ENCODE measurements at regions not wholly inside any gene's neighbourhood (a gene's known extent, or its start where the extent isn't known, plus 50 kb on each side); places are given as distances from the start of the nearest gene placed in this dataset.

GRCh38 chr2:118728984-118729383 is 118.5 kb downstream of the EN1 start:
- no peak overlapping the region for H3K4me3 ChIP-seq (ENCODE audit: insufficient read length, low read depth)
- no peaks in the 10 kb centered on the region for H3K27me3 ChIP-seq (ENCODE audit: insufficient read depth, insufficient read length)
- no peak for TF ChIP-seq YY1 (IDR thresholded peaks at IDR 0.05; ENCODE audit: insufficient read depth, insufficient read length)
- TF ChIP-seq ZNF274 (IDR thresholded peaks at IDR 0.05; ENCODE audit: low read depth, low read length) = no peak
- TF ChIP-seq SUZ12 (IDR thresholded peaks at IDR 0.05; ENCODE audit: extremely low read depth, insufficient read depth, insufficient read length) = no peak
- DNase-seq (ENCODE audit: low read depth, low spot score) = no peak
- H3K9ac ChIP-seq (ENCODE audit: insufficient read length, low read depth) = no peak overlapping the region
- no peaks in the 10 kb centered on the region for H3K36me3 ChIP-seq (ENCODE audit: insufficient read depth, insufficient read length, low read length)
- H3K9me3 ChIP-seq (ENCODE audit: insufficient read depth, low read length) = peaks cover 12% of the 10 kb centered on the region
- H3K4me1 ChIP-seq (ENCODE audit: insufficient read depth, insufficient read length) = peaks cover 2% of the 10 kb centered on the region

GRCh38 chr2:118726821-118727220 is 120.6 kb downstream of the EN1 start:
- no peak overlapping the region for H3K4me3 ChIP-seq (ENCODE audit: insufficient read length, low read depth)
- H3K36me3 ChIP-seq (ENCODE audit: insufficient read depth, insufficient read length, low read length) = no peaks in the 10 kb centered on the region
- DNase-seq (ENCODE audit: low read depth, low spot score) = no peak
- H3K9me3 ChIP-seq (ENCODE audit: insufficient read depth, low read length) = peaks cover 12% of the 10 kb centered on the region
- H3K27me3 ChIP-seq (ENCODE audit: insufficient read depth, insufficient read length) = no peaks in the 10 kb centered on the region
- TF ChIP-seq SUZ12 (IDR thresholded peaks at IDR 0.05; ENCODE audit: extremely low read depth, insufficient read depth, insufficient read length) (no peak), YY1 (IDR thresholded peaks at IDR 0.05; ENCODE audit: insufficient read depth, insufficient read length) (no peak), ZNF274 (IDR thresholded peaks at IDR 0.05; ENCODE audit: low read depth, low read length) (no peak)
- no peak overlapping the region for H3K9ac ChIP-seq (ENCODE audit: insufficient read length, low read depth)
- no peaks in the 10 kb centered on the region for H3K4me1 ChIP-seq (ENCODE audit: insufficient read depth, insufficient read length)

- no peaks in the 10 kb centered on the region for H3K4me1 ChIP-seq (ENCODE audit: insufficient read depth, insufficient read length)
- no peaks in the 10 kb centered on the region for H3K27me3 ChIP-seq (ENCODE audit: insufficient read depth, insufficient read length)
- TF ChIP-seq SUZ12 (IDR thresholded peaks at IDR 0.05; ENCODE audit: extremely low read depth, insufficient read depth, insufficient read length) (no peak), ZNF274 (IDR thresholded peaks at IDR 0.05; ENCODE audit: low read depth, low read length) (no peak), YY1 (IDR thresholded peaks at IDR 0.05; ENCODE audit: insufficient read depth, insufficient read length) (no peak)
These were observed 124.1 kb downstream of the EN1 start for GRCh38 chr2:118723394-118723793.

GRCh38 chr2:118722976-118723375 is 124.5 kb downstream of the EN1 start:
- TF ChIP-seq SUZ12 (IDR thresholded peaks at IDR 0.05; ENCODE audit: extremely low read depth, insufficient read depth, insufficient read length) = no peak
- TF ChIP-seq ZNF274 (IDR thresholded peaks at IDR 0.05; ENCODE audit: low read depth, low read length) = no peak
- no peak for TF ChIP-seq YY1 (IDR thresholded peaks at IDR 0.05; ENCODE audit: insufficient read depth, insufficient read length)
- Histone ChIP-seq H3K4me1 (ENCODE audit: insufficient read depth, insufficient read length) (no peaks in the 10 kb centered on the region), H3K27me3 (ENCODE audit: insufficient read depth, insufficient read length) (no peaks in the 10 kb centered on the region), H3K9me3 (ENCODE audit: insufficient read depth, low read length) (peaks cover 11% of the 10 kb centered on the region), H3K4me3 (ENCODE audit: insufficient read length, low read depth) (no peak overlapping the region), H3K9ac (ENCODE audit: insufficient read length, low read depth) (no peak overlapping the region), H3K36me3 (ENCODE audit: insufficient read depth, insufficient read length, low read length) (no peaks in the 10 kb centered on the region)
- DNase-seq (ENCODE audit: low read depth, low spot score) = no peak

More at GRCh38 chr2:118723394-118723793, 124.1 kb downstream of the EN1 start:
- H3K4me3 ChIP-seq (ENCODE audit: insufficient read length, low read depth) = no peak overlapping the region
- H3K9me3 ChIP-seq (ENCODE audit: insufficient read depth, low read length) = peaks cover 12% of the 10 kb centered on the region
- no peak for DNase-seq (ENCODE audit: low read depth, low spot score)
- no peak overlapping the region for H3K9ac ChIP-seq (ENCODE audit: insufficient read length, low read depth)
- H3K36me3 ChIP-seq (ENCODE audit: insufficient read depth, insufficient read length, low read length) = no peaks in the 10 kb centered on the region

GRCh38 chr2:118721817-118722551 is 125.5 kb downstream of the EN1 start:
- TF ChIP-seq ZNF274 (IDR thresholded peaks at IDR 0.05; ENCODE audit: low read depth, low read length) (no peak), YY1 (IDR thresholded peaks at IDR 0.05; ENCODE audit: insufficient read depth, insufficient read length) (no peak), SUZ12 (IDR thresholded peaks at IDR 0.05; ENCODE audit: extremely low read depth, insufficient read depth, insufficient read length) (no peak)
- Histone ChIP-seq H3K36me3 (ENCODE audit: insufficient read depth, insufficient read length, low read length) (no peaks in the 10 kb centered on the region), H3K9me3 (ENCODE audit: insufficient read depth, low read length) (peaks cover under 1% of the 10 kb centered on the region; the same call in 1 of the 2 replicates), H3K9ac (ENCODE audit: insufficient read length, low read depth) (no peak overlapping the region), H3K27me3 (ENCODE audit: insufficient read depth, insufficient read length) (no peaks in the 10 kb centered on the region), H3K4me3 (ENCODE audit: insufficient read length, low read depth) (no peak overlapping the region), H3K4me1 (ENCODE audit: insufficient read depth, insufficient read length) (no peaks in the 10 kb centered on the region)
- DNase-seq (ENCODE audit: low read depth, low spot score) = no peak

GRCh38 chr2:118720866-118721265 is 126.6 kb downstream of the EN1 start:
- H3K9ac ChIP-seq (ENCODE audit: insufficient read length, low read depth) = no peak overlapping the region
- no peak for TF ChIP-seq YY1 (IDR thresholded peaks at IDR 0.05; ENCODE audit: insufficient read depth, insufficient read length)
- no peak for TF ChIP-seq ZNF274 (IDR thresholded peaks at IDR 0.05; ENCODE audit: low read depth, low read length)
- no peak for TF ChIP-seq SUZ12 (IDR thresholded peaks at IDR 0.05; ENCODE audit: extremely low read depth, insufficient read depth, insufficient read length)
- H3K9me3 ChIP-seq (ENCODE audit: insufficient read depth, low read length) = no peaks in the 10 kb centered on the region
- no peaks in the 10 kb centered on the region for H3K4me1 ChIP-seq (ENCODE audit: insufficient read depth, insufficient read length)
- H3K36me3 ChIP-seq (ENCODE audit: insufficient read depth, insufficient read length, low read length) = no peaks in the 10 kb centered on the region
- H3K4me3 ChIP-seq (ENCODE audit: insufficient read length, low read depth) = no peak overlapping the region
- no peak for DNase-seq (ENCODE audit: low read depth, low spot score)
- no peaks in the 10 kb centered on the region for H3K27me3 ChIP-seq (ENCODE audit: insufficient read depth, insufficient read length)

GRCh38 chr2:118718921-118719320 is 128.5 kb downstream of the EN1 start:
- no peaks in the 10 kb centered on the region for H3K27me3 ChIP-seq (ENCODE audit: insufficient read depth, insufficient read length)
- no peaks in the 10 kb centered on the region for H3K4me1 ChIP-seq (ENCODE audit: insufficient read depth, insufficient read length)
- no peak for DNase-seq (ENCODE audit: low read depth, low spot score)
- TF ChIP-seq SUZ12 (IDR thresholded peaks at IDR 0.05; ENCODE audit: extremely low read depth, insufficient read depth, insufficient read length) = no peak
- no peak for TF ChIP-seq YY1 (IDR thresholded peaks at IDR 0.05; ENCODE audit: insufficient read depth, insufficient read length)
- TF ChIP-seq ZNF274 (IDR thresholded peaks at IDR 0.05; ENCODE audit: low read depth, low read length) = no peak
- no peak overlapping the region for H3K4me3 ChIP-seq (ENCODE audit: insufficient read length, low read depth)
- no peaks in the 10 kb centered on the region for H3K9me3 ChIP-seq (ENCODE audit: insufficient read depth, low read length)
- no peak overlapping the region for H3K9ac ChIP-seq (ENCODE audit: insufficient read length, low read depth)
- no peaks in the 10 kb centered on the region for H3K36me3 ChIP-seq (ENCODE audit: insufficient read depth, insufficient read length, low read length)

All from NT2/D1 (cell line).